Colonic mucosa (tissue), 4 donors: ENCODE measurements at regions not wholly inside any gene's neighbourhood (a gene's known extent, or its start where the extent isn't known, plus 50 kb on each side); places are given as distances from the start of the nearest gene placed in this dataset.

ENCODE experiments used
- DNase-seq: peaks from one replicate; pipeline ENCODE4 v3.0.0-alpha.2; 2020
- H3K27ac ChIP-seq: fragments of 200-600 bp; one replicate; pipeline ENCODE4 v1.8.0; 2021
- H3K27me3 ChIP-seq: fragments of 200-600 bp; one replicate; pipeline ENCODE4 v1.8.0; 2021
- H3K36me3 ChIP-seq: fragments of 200-600 bp; one replicate; pipeline ENCODE4 v1.8.0; 2021
- H3K4me1 ChIP-seq: fragments of 200-600 bp; one replicate; pipeline ENCODE4 v1.8.0; 2021; ENCODE audit warnings: mild to moderate bottlenecking
- H3K4me3 ChIP-seq: fragments of 200-600 bp; one replicate; pipeline ENCODE4 v1.8.0; 2021
- H3K9ac ChIP-seq, 2 donors: one replicate each; pipeline ENCODE4 v1.7.0; 2013; ENCODE audit warnings: control low read depth in 2 of 2, low read depth in 2 of 2, low read length in 2 of 2
- H3K9me3 ChIP-seq: fragments of 200-600 bp; one replicate; pipeline ENCODE4 v1.8.0; 2021
- intact Hi-C: fragments of 100-400 bp; cut with DNase I; formaldehyde crosslinking; loops from one replicate; pipeline ENCODE4 v1.14.1; 2022
- TF ChIP-seq, protein P1 (sequence below): fragments of 200-600 bp; IDR thresholded peaks from one replicate; pipeline ENCODE4 v1.8.0; 2022; ENCODE audit warnings: antibody characterized with exemption, mild to moderate bottlenecking
- donor health status: healthy.
- donor health status: DM: no; HTN: no; CAD: no.
- donor health status: DM: no; HTN: no; CAD: no.

DNA sequence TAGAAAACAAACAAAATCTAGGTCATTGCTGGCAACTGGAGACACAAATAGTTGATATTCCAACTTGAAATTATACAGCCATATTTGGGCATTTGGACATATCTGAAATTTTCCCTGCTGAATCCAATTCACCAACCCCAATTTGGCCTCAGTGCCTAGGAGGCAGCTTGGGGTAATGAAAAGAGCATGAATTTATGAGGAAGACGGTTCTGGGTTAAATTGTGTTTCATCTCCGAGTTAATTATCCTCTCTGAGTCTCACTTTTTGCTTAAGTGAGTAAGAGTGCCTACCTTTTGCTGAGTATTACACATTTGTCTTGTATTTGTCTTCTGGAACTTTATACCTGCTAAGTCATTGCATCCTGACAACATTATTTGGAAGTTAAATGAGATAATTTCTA, 1906.8 kb upstream of the PIK3C3 start:
- Histone ChIP-seq H3K9me3 (no peaks in the 10 kb centered on the region), H3K4me3 (no peak overlapping the region), H3K27me3 (no peaks in the 10 kb centered on the region), H3K27ac (no peak overlapping the region), H3K36me3 (no peaks in the 10 kb centered on the region), H3K4me1 (no peaks in the 10 kb centered on the region), H3K9ac (no peak overlapping the region)
- no peak for DNase-seq
- intact Hi-C loops = no loop called here
- TF ChIP-seq, protein P1, sequence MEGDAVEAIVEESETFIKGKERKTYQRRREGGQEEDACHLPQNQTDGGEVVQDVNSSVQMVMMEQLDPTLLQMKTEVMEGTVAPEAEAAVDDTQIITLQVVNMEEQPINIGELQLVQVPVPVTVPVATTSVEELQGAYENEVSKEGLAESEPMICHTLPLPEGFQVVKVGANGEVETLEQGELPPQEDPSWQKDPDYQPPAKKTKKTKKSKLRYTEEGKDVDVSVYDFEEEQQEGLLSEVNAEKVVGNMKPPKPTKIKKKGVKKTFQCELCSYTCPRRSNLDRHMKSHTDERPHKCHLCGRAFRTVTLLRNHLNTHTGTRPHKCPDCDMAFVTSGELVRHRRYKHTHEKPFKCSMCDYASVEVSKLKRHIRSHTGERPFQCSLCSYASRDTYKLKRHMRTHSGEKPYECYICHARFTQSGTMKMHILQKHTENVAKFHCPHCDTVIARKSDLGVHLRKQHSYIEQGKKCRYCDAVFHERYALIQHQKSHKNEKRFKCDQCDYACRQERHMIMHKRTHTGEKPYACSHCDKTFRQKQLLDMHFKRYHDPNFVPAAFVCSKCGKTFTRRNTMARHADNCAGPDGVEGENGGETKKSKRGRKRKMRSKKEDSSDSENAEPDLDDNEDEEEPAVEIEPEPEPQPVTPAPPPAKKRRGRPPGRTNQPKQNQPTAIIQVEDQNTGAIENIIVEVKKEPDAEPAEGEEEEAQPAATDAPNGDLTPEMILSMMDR = no peak

DNA sequence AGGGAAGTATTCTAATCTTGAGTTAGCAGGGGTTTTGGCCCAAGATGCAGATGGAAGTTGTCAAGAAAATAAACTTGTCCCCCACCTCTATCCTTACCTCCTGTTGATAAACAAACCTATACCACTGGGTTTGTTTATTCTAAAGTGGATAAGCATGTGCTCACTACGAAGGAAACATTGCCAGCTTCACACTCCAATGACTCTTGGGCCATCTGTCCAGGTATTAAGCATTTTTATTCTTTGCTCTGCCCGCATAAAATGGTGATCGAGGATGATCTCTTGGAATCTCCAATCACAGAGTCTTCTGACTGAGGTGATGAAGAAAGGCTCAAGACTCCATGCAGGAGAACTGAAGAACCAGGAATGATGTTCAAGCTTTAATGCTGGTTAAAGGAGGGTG, 1908.4 kb upstream of the PIK3C3 start:
- no peaks in the 10 kb centered on the region for H3K36me3 ChIP-seq
- DNase-seq = no peak
- TF ChIP-seq, protein P1 = no peak
- no peaks in the 10 kb centered on the region for H3K4me1 ChIP-seq
- intact Hi-C loops = no loop called here
- H3K9ac ChIP-seq = no peak overlapping the region
- no peaks in the 10 kb centered on the region for H3K27me3 ChIP-seq
- no peaks in the 10 kb centered on the region for H3K9me3 ChIP-seq
- H3K4me3 ChIP-seq = no peak overlapping the region
- no peak overlapping the region for H3K27ac ChIP-seq

DNA sequence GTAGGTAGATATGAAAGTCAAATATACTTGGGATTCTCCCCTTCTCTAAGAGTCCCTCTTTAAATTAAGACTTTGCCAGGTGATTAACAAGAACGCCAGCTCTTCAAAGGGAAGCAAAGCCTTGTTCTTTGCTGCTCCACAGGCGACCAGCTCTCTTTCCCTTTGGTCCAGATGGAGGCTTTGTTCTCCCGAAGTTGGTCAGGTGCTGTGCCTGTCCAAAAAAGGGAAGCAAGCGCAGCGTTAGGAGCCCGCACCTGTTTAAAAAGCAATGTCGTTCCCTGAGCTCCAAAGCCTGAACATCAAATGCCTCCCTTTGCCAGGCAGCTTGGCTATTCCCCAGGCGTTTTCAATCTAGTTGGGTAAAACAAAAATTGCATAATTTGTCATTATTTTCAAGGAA, 1913.1 kb upstream of the PIK3C3 start:
- intact Hi-C loops = no loop called here

DNA sequence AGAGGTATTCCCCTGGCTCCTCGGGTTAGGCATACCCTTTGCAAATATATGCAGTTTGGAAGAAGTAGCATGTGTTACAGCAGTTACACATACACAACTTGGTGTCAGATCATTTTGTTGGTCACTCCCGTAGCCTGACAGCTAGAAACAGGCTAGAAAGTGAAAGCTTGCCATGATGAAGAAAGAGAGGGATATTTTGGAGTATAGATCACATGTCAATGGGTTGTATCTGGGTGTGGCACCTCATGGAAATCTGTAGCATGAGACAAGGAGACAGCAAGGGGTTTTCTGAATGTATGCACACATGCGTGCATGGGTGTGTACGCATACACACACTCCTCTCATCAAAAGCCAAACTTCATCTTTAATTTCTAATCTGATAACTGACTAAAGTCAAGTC, 1914.5 kb upstream of the PIK3C3 start:
- Histone ChIP-seq H3K9me3 (no peaks in the 10 kb centered on the region), H3K27ac (no peak overlapping the region), H3K9ac (no peak overlapping the region), H3K27me3 (no peaks in the 10 kb centered on the region), H3K4me1 (no peaks in the 10 kb centered on the region), H3K4me3 (no peak overlapping the region), H3K36me3 (no peaks in the 10 kb centered on the region)
- TF ChIP-seq, protein P1 = no peak
- intact Hi-C loops = no loop called here
- DNase-seq = no peak

More for the DNA sequence above, 1913.1 kb upstream of the PIK3C3 start:
- Histone ChIP-seq H3K27ac (no peak overlapping the region), H3K9me3 (no peaks in the 10 kb centered on the region), H3K27me3 (no peaks in the 10 kb centered on the region), H3K4me1 (no peaks in the 10 kb centered on the region), H3K4me3 (no peak overlapping the region), H3K36me3 (no peaks in the 10 kb centered on the region), H3K9ac (no peak overlapping the region)
- no peak for DNase-seq
- TF ChIP-seq, protein P1 = no peak

DNA sequence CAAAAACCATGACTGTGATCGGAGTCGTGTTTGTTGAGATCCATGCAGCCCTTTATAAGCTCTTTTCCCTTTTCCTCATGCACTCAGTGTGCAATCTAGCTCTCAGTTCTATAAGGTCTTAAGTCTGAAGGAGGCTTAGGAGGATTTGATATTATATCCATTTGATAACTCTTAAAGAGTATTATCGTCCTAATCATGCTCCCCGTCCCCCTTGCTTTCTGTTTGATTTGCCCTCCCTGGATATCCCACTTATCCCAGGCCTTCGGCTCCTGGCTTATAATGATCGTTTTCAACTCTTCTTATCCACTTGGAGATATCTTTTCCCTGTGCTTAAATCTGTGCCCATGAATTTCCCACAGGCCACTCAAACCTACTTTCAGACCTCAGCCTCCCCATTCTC, 1917.7 kb upstream of the PIK3C3 start:
- intact Hi-C loops = no loop called here
- no peaks in the 10 kb centered on the region for H3K36me3 ChIP-seq
- DNase-seq = no peak

More for the DNA sequence above, 1917.7 kb upstream of the PIK3C3 start:
- H3K9me3 ChIP-seq = no peaks in the 10 kb centered on the region
- TF ChIP-seq, protein P1 = no peak
- H3K9ac ChIP-seq = no peak overlapping the region
- no peak overlapping the region for H3K4me3 ChIP-seq
- no peaks in the 10 kb centered on the region for H3K4me1 ChIP-seq
- no peak overlapping the region for H3K27ac ChIP-seq
- H3K27me3 ChIP-seq = no peaks in the 10 kb centered on the region
